ENCODE measurements at regions not wholly inside any gene's neighbourhood (a gene's known extent, or its start where the extent isn't known, plus 50 kb on each side); places are given as distances from the start of the nearest gene placed in this dataset.

GRCh38 chr7:89772276-89772675 is 382.0 kb upstream of the STEAP1 start:
- no peaks in the 10 kb centered on the region for H3K27me3 ChIP-seq
- H3K36me3 ChIP-seq: no peaks in the 10 kb centered on the region
- TF ChIP-seq, protein P1, sequence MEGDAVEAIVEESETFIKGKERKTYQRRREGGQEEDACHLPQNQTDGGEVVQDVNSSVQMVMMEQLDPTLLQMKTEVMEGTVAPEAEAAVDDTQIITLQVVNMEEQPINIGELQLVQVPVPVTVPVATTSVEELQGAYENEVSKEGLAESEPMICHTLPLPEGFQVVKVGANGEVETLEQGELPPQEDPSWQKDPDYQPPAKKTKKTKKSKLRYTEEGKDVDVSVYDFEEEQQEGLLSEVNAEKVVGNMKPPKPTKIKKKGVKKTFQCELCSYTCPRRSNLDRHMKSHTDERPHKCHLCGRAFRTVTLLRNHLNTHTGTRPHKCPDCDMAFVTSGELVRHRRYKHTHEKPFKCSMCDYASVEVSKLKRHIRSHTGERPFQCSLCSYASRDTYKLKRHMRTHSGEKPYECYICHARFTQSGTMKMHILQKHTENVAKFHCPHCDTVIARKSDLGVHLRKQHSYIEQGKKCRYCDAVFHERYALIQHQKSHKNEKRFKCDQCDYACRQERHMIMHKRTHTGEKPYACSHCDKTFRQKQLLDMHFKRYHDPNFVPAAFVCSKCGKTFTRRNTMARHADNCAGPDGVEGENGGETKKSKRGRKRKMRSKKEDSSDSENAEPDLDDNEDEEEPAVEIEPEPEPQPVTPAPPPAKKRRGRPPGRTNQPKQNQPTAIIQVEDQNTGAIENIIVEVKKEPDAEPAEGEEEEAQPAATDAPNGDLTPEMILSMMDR (IDR thresholded peaks at IDR 0.05): no peak
- TF ChIP-seq POLR2A (IDR thresholded peaks at IDR 0.05): no peak
- no peak overlapping the region for H3K27ac ChIP-seq
- H3K4me1 ChIP-seq: no peaks in the 10 kb centered on the region
- intact Hi-C loops (cut with DNase I; ENCODE audit: low total_unique reads): no loop called here
- H3K9me3 ChIP-seq: no peaks in the 10 kb centered on the region
- no peak overlapping the region for H3K4me3 ChIP-seq
- DNase-seq: no peak

DNA sequence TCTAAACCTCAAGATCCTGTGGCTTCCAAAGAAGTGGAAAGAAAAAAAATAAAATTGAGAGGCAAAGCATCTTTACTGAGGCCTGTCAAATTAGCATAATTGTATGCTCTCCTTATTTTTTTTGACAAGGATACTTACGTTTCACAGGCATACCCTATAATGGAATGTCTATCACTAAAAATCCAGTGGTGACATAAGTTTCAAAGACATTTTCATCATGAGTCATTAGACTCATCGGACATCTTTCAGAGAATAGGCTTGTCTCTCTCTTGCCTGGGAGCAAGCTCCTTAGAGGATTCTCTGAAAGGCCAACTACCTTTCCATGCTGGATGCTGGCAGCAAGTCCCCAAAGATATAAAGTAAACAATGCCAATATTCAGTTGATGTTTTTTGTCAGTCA is 380.7 kb upstream of the STEAP1 start:
- TF ChIP-seq, protein P1 (IDR thresholded peaks at IDR 0.05): no peak
- TF ChIP-seq POLR2A (IDR thresholded peaks at IDR 0.05): no peak
- intact Hi-C loops (cut with DNase I; ENCODE audit: low total_unique reads): no loop called here
- Histone ChIP-seq H3K27me3 (no peaks in the 10 kb centered on the region), H3K27ac (no peak overlapping the region), H3K4me1 (no peaks in the 10 kb centered on the region), H3K4me3 (no peak overlapping the region), H3K9me3 (no peaks in the 10 kb centered on the region), H3K36me3 (no peaks in the 10 kb centered on the region)
- DNase-seq: no peak

- H3K4me3 ChIP-seq: no peak overlapping the region
- no peak for DNase-seq
- no peaks in the 10 kb centered on the region for H3K27me3 ChIP-seq
- no peaks in the 10 kb centered on the region for H3K36me3 ChIP-seq
- no peak overlapping the region for H3K27ac ChIP-seq
- H3K9me3 ChIP-seq: no peaks in the 10 kb centered on the region
- intact Hi-C loops (cut with DNase I; ENCODE audit: low total_unique reads): no loop called here
- H3K4me1 ChIP-seq: no peaks in the 10 kb centered on the region
- TF ChIP-seq POLR2A (IDR thresholded peaks at IDR 0.05): no peak
- TF ChIP-seq, protein P1 (IDR thresholded peaks at IDR 0.05): no peak
These were observed 378.8 kb upstream of the STEAP1 start for GRCh38 chr7:89775459-89775858.

GRCh38 chr7:89776980-89777379 is 377.3 kb upstream of the STEAP1 start:
- no peak for DNase-seq
- H3K27ac ChIP-seq: no peak overlapping the region
- H3K9me3 ChIP-seq: no peaks in the 10 kb centered on the region
- no peaks in the 10 kb centered on the region for H3K27me3 ChIP-seq
- intact Hi-C loops (cut with DNase I; ENCODE audit: low total_unique reads): no loop called here
- no peaks in the 10 kb centered on the region for H3K4me1 ChIP-seq
- no peaks in the 10 kb centered on the region for H3K36me3 ChIP-seq
- TF ChIP-seq, protein P1 (IDR thresholded peaks at IDR 0.05): no peak
- no peak for TF ChIP-seq POLR2A (IDR thresholded peaks at IDR 0.05)
- no peak overlapping the region for H3K4me3 ChIP-seq

DNA sequence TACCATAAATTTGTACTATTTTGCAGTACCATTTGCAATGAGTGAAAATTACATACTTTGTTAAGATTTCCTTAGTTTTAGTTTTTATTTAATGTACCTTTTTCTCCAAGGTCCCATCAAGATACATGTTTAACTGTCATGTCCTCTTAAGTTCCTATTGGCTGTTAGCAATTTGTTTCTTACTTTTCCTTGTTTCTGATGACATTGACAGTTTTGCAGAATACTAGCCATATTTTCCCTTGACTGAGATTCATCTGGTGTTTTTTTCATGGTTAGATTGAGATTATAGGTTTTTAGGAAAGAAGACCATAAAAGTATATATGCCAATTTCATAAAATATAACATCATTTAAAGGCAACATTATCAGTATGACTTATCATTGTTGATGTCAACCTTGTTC is 376.8 kb upstream of the STEAP1 start:
- no peak for TF ChIP-seq POLR2A (IDR thresholded peaks at IDR 0.05)
- TF ChIP-seq, protein P1 (IDR thresholded peaks at IDR 0.05): no peak
- Histone ChIP-seq H3K27ac (no peak overlapping the region), H3K27me3 (no peaks in the 10 kb centered on the region), H3K4me1 (no peaks in the 10 kb centered on the region), H3K9me3 (no peaks in the 10 kb centered on the region), H3K36me3 (no peaks in the 10 kb centered on the region), H3K4me3 (no peak overlapping the region)
- no peak for DNase-seq
- intact Hi-C loops (cut with DNase I; ENCODE audit: low total_unique reads): no loop called here

Data from uterus (tissue), 3 donors.